HepG2 (cell line): ENCODE measurements at regions not wholly inside any gene's neighbourhood (a gene's known extent, or its start where the extent isn't known, plus 50 kb on each side); places are given as distances from the start of the nearest gene placed in this dataset.

Experiments
- ATAC-seq: fragments of 200-7000 bp; cut with Tn5 transposase; 3 replicates; pipeline ENCODE4 v1.9.1; 2020; ENCODE audit warnings: mild to moderate bottlenecking, moderate library complexity
- BruUV-seq: library from RNA; stranded (reverse); fragments of 400-500 nt; replicated peaks from 2 replicates; lab custom pipeline; 2021; lab: Mats Ljungman, UMichigan
- CTCF ChIA-PET: fragments of 300-600 bp; formaldehyde crosslinking; extraction: SDS; loops from one replicate; lab custom pipeline; 2021; ENCODE audit warnings: low total read pairs, inconsistent platforms, low intra/inter-chr PET ratio; lab: Yijun Ruan, JAX
- POLR2A ChIA-PET: fragments of 350-600 bp; sonication (Branson Sonifier 250); formaldehyde crosslinking; loops from one replicate; lab custom pipeline; 2020; ENCODE audit warnings: antibody characterized with exemption, inconsistent platforms; lab: Yijun Ruan, JAX
- DNase-seq: peaks from one replicate; pipeline ENCODE4 v3.0.0-alpha.2; 2015; ENCODE audit warnings: low spot score
- FAIRE-seq: peaks from 3 replicates; lab custom pipeline; 2011; peaks lifted over from hg19 to GRCh38; lab: Jason Lieb, UNC
- H2AFZ ChIP-seq: one replicate; pipeline ENCODE4 v1.6.1; 2011; ENCODE audit warnings: low read length, inconsistent platforms
- H3K27ac ChIP-seq: fragments of 300-600 bp; 3 replicates; pipeline ENCODE4 v1.8.0; 2011; ENCODE audit warnings: mixed run types, mild to moderate bottlenecking, mixed read lengths, low read length, inconsistent platforms; ENCODE audit not compliant: insufficient read depth; ENCODE audit errors: extremely low read length
- H3K27me3 ChIP-seq, 2 experiments: fragments of 200-600 bp in 1 of 2; 2 replicates in 1 of 2; 3 replicates in 1 of 2; pipeline versions ENCODE4 v1.6.0 to v1.8.0; 2011; ENCODE audit warnings: low read length in 2 of 2, mild to moderate bottlenecking in 2 of 2, moderate library complexity in 2 of 2, inconsistent platforms in 1 of 2; ENCODE audit not compliant: insufficient read depth in 2 of 2, control insufficient read depth in 1 of 2
- H3K36me3 ChIP-seq, 2 experiments: fragments of 200-600 bp in 1 of 2; replicated peaks in 1 of 2; 2 replicates in 1 of 2; 3 replicates in 1 of 2; pipeline versions ENCODE4 v1.5.1 to v1.8.0; 2011; ENCODE audit warnings: low read length in 2 of 2, inconsistent platforms in 1 of 2; ENCODE audit not compliant: insufficient read depth in 2 of 2, control insufficient read depth in 1 of 2
- H3K4me1 ChIP-seq: 2 replicates; pipeline ENCODE4 v1.5.1; 2012; ENCODE audit warnings: low read length, inconsistent platforms; ENCODE audit not compliant: insufficient read depth
- H3K4me2 ChIP-seq: 2 replicates; pipeline ENCODE4 v1.6.0; 2011; ENCODE audit warnings: low read depth, low read length, inconsistent platforms
- H3K4me3 ChIP-seq, 3 experiments: fragments of 200-600 bp in 1 of 3; sonication (generic), shearing (Covaris generic) in 1 of 3; replicated peaks in 1 of 3; 2 replicates each; pipeline ENCODE4 v1.5.1; 2011 to 2016; ENCODE audit warnings: low read length in 3 of 3, inconsistent platforms in 2 of 3, low read depth in 2 of 3, mild to moderate bottlenecking in 2 of 3, control low read depth in 1 of 3, mixed read lengths in 1 of 3; ENCODE audit not compliant: insufficient read depth in 1 of 3
- H3K79me2 ChIP-seq: one replicate; pipeline ENCODE4 v1.6.1; 2011; ENCODE audit warnings: low read length, inconsistent platforms; ENCODE audit not compliant: insufficient read depth
- H3K9ac ChIP-seq: 2 replicates; pipeline ENCODE4 v1.6.0; 2011; ENCODE audit warnings: mild to moderate bottlenecking, low read depth, low read length, inconsistent platforms; ENCODE audit not compliant: insufficient read depth
- H3K9me3 ChIP-seq: 2 replicates; pipeline ENCODE4 v1.5.1; 2012; ENCODE audit warnings: mild to moderate bottlenecking, low read length
- H4K20me1 ChIP-seq: 2 replicates; pipeline ENCODE4 v1.6.0; 2011; ENCODE audit warnings: inconsistent platforms, mild to moderate bottlenecking, low read length, moderate library complexity; ENCODE audit not compliant: insufficient read depth
- EEA1 ChIP-seq: sonication (generic); formaldehyde crosslinking; IDR thresholded peaks from 2 replicates; pipeline ENCODE4 v1.5.1; 2020; ENCODE audit warnings: mild to moderate bottlenecking, missing genetic modification reagents, borderline replicate concordance
- GABPA ChIP-seq, 2 experiments: IDR thresholded peaks; 2 replicates each; pipeline ENCODE4 v1.6.1; 2011 to 2016; ENCODE audit warnings: low read depth in 2 of 2, low read length in 1 of 2, missing biosample characterization in 1 of 2, missing genetic modification characterization in 1 of 2
- HCFC1 ChIP-seq: fragments of 150-350 bp; IDR thresholded peaks from 2 replicates; pipeline ENCODE4 v1.6.1; 2014; ENCODE audit warnings: low read depth, low read length
- HDAC2 ChIP-seq: sonication (generic); formaldehyde crosslinking; IDR thresholded peaks from 2 replicates; pipeline ENCODE4 v1.4.0; 2020; ENCODE audit warnings: missing genetic modification reagents
- HMGA1 ChIP-seq: sonication (generic); formaldehyde crosslinking; conservative IDR thresholded peaks from 2 replicates; pipeline ENCODE4 v1.4.0; 2020; ENCODE audit warnings: missing genetic modification reagents
- JUND ChIP-seq: sonication (generic); formaldehyde crosslinking; IDR thresholded peaks from 2 replicates; pipeline ENCODE4 v1.8.0; 2022; ENCODE audit warnings: mild to moderate bottlenecking, missing genetic modification reagents
- MAFG ChIP-seq: sonication (generic); formaldehyde crosslinking; IDR thresholded peaks from 2 replicates; pipeline ENCODE4 v1.5.1; 2020; ENCODE audit warnings: mild to moderate bottlenecking, missing genetic modification reagents
- ZBTB26 ChIP-seq: IDR thresholded peaks from 2 replicates; pipeline ENCODE4 v1.6.1; 2016; ENCODE audit warnings: missing compliant biosample characterization, missing genetic modification reagents, borderline replicate concordance
- ZFP90 ChIP-seq: sonication (generic); formaldehyde crosslinking; IDR thresholded peaks from 2 replicates; pipeline ENCODE4 v1.8.0; 2022; ENCODE audit warnings: missing genetic modification reagents, mild to moderate bottlenecking, inconsistent platforms, borderline replicate concordance
- ZNF143 ChIP-seq: sonication (generic); formaldehyde crosslinking; IDR thresholded peaks from 2 replicates; pipeline ENCODE4 v1.4.0; 2020; ENCODE audit warnings: missing genetic modification reagents
- ZNF224 ChIP-seq: sonication (generic); formaldehyde crosslinking; IDR thresholded peaks from 2 replicates; pipeline ENCODE4 v1.5.0; 2020; ENCODE audit warnings: mild to moderate bottlenecking, missing genetic modification reagents
- ZNF275 ChIP-seq: sonication (generic); formaldehyde crosslinking; IDR thresholded peaks from 2 replicates; pipeline ENCODE4 v1.8.0; 2022; ENCODE audit warnings: missing genetic modification reagents, mild to moderate bottlenecking, inconsistent platforms, borderline replicate concordance
- ZNF331 ChIP-seq: sonication (generic); formaldehyde crosslinking; IDR thresholded peaks from 2 replicates; pipeline ENCODE4 v1.4.0; 2020; ENCODE audit warnings: missing genetic modification reagents
- ZNF44 ChIP-seq: sonication (generic); formaldehyde crosslinking; IDR thresholded peaks from 2 replicates; pipeline ENCODE4 v1.5.1; 2020; ENCODE audit warnings: mild to moderate bottlenecking, missing genetic modification reagents
- ZNF567 ChIP-seq: sonication (generic); formaldehyde crosslinking; IDR thresholded peaks from 2 replicates; pipeline ENCODE4 v1.8.1; 2023; ENCODE audit warnings: mild to moderate bottlenecking, missing genetic modification reagents, borderline replicate concordance
- ZNF570 ChIP-seq: sonication (generic); formaldehyde crosslinking; IDR thresholded peaks from 2 replicates; pipeline ENCODE4 v1.4.0; 2020; ENCODE audit warnings: mild to moderate bottlenecking, missing genetic modification reagents, borderline replicate concordance
- ZNF672 ChIP-seq: sonication (generic); formaldehyde crosslinking; IDR thresholded peaks from 2 replicates; pipeline ENCODE4 v1.8.1; 2022; ENCODE audit warnings: missing genetic modification reagents
- ZNF724P ChIP-seq: sonication (generic); formaldehyde crosslinking; IDR thresholded peaks from 2 replicates; pipeline ENCODE4 v1.8.0; 2022; ENCODE audit warnings: missing genetic modification reagents, borderline replicate concordance
- ZNF816 ChIP-seq: sonication (generic); formaldehyde crosslinking; IDR thresholded peaks from 2 replicates; pipeline ENCODE4 v1.8.0; 2022; ENCODE audit warnings: missing genetic modification reagents, mild to moderate bottlenecking, borderline replicate concordance
- ZNF850 ChIP-seq: sonication (generic); formaldehyde crosslinking; conservative IDR thresholded peaks from 2 replicates; pipeline ENCODE4 v1.9.0; 2021; ENCODE audit warnings: mild to moderate bottlenecking, missing genetic modification reagents
- WGBS: methylation state at CpG from one replicate; pipeline ENCODE4 v1.1.6; 2017; ENCODE audit warnings: low lambda C conversion rate; 5-methylcytosine and 5-hydroxymethylcytosine counted together
- in situ Hi-C: cut with HindIII; loops from 2 replicates; pipeline ENCODE4 v1.10.0; 2017; ENCODE audit warnings: low pct_unique_long_range_greater_than_20kb; ENCODE audit not compliant: extremely low pct_ligation_motif_present
- intact Hi-C: fragments of 100-400 bp; cut with micrococcal nuclease; formaldehyde crosslinking; loops from one replicate; pipeline ENCODE4 v1.10.0; 2022; ENCODE audit not compliant: unreplicated experiment

GRCh38 chr6:71486461-71486860 lies 197.8 kb downstream of the OGFRL1 start:
- H3K36me3 ChIP-seq = no peaks in the 10 kb centered on the region
- H3K4me2 ChIP-seq = no peak overlapping the region
- TF ChIP-seq ZBTB26 (CRISPR knock-in tag) (no peak), HMGA1 (CRISPR knock-in tag) (no peak), GABPA (IDR thresholded peaks at IDR 0.05; ENCODE audit: low read depth, low read length) (no peak), GABPA (CRISPR knock-in tag; IDR thresholded peaks at IDR 0.05; ENCODE audit: low read depth) (no peak), ZNF44 (CRISPR knock-in tag) (no peak), JUND (no peak), ZNF224 (CRISPR knock-in tag) (no peak)
- no TSS peak for BruUV-seq
- FAIRE-seq (no peak), DNase-seq (no peak), ATAC-seq (no peak)
- ChIA-PET POLR2A (no interaction called here), CTCF (no interaction called here)
- 18% methylated on average over 2 of the region's 2 CpGs for WGBS
- no peak overlapping the region for H3K27ac ChIP-seq
- H3K4me3 ChIP-seq = no peak overlapping the region
- H3K9ac ChIP-seq = no peak overlapping the region
- in situ Hi-C loops (no loop called here), intact Hi-C loops (no loop called here)
- no peaks in the 10 kb centered on the region for H3K79me2 ChIP-seq
- no peaks in the 10 kb centered on the region for H4K20me1 ChIP-seq
- no peaks in the 10 kb centered on the region for H3K9me3 ChIP-seq
- no peaks in the 10 kb centered on the region for H3K4me1 ChIP-seq
- H2AFZ ChIP-seq = no peak overlapping the region
- no peaks in the 10 kb centered on the region for H3K27me3 ChIP-seq

GRCh38 chr6:71488186-71488585 lies 199.6 kb downstream of the OGFRL1 start:
- ATAC-seq = no peak
- no peak overlapping the region for H3K4me2 ChIP-seq
- DNase-seq = no peak
- no peaks in the 10 kb centered on the region for H3K9me3 ChIP-seq
- no peaks in the 10 kb centered on the region for H3K27me3 ChIP-seq
- CTCF ChIA-PET = no interaction called here
- in situ Hi-C loops (no loop called here), intact Hi-C loops (no loop called here)
- no peaks in the 10 kb centered on the region for H3K4me1 ChIP-seq
- no peak for FAIRE-seq
- H3K4me3 ChIP-seq = no peak overlapping the region
- no TSS peak for BruUV-seq
- no peak overlapping the region for H3K27ac ChIP-seq
- no peaks in the 10 kb centered on the region for H3K36me3 ChIP-seq
- H3K79me2 ChIP-seq = no peaks in the 10 kb centered on the region
- WGBS = 4% methylated on average over 4 of the region's 4 CpGs
- no peak overlapping the region for H2AFZ ChIP-seq
- H3K9ac ChIP-seq = no peak overlapping the region
- H4K20me1 ChIP-seq = no peaks in the 10 kb centered on the region
- POLR2A ChIA-PET = no interaction called here
- TF ChIP-seq ZNF724P (no peak), ZNF275 (no peak), ZNF850 (CRISPR knock-in tag) (no peak), HDAC2 (no peak), ZNF816 (CRISPR knock-in tag) (no peak), ZNF567 (no peak), ZNF331 (CRISPR knock-in tag) (no peak), EEA1 (CRISPR knock-in tag) (no peak), ZNF672 (CRISPR knock-in tag) (no peak), ZNF570 (CRISPR knock-in tag) (no peak), MAFG (CRISPR knock-in tag) (no peak), HCFC1 (no peak), ZNF143 (CRISPR knock-in tag) (no peak), ZFP90 (no peak)
